ENCODE measurements at regions not wholly inside any gene's neighbourhood (a gene's known extent, or its start where the extent isn't known, plus 50 kb on each side); places are given as distances from the start of the nearest gene placed in this dataset.

DNA sequence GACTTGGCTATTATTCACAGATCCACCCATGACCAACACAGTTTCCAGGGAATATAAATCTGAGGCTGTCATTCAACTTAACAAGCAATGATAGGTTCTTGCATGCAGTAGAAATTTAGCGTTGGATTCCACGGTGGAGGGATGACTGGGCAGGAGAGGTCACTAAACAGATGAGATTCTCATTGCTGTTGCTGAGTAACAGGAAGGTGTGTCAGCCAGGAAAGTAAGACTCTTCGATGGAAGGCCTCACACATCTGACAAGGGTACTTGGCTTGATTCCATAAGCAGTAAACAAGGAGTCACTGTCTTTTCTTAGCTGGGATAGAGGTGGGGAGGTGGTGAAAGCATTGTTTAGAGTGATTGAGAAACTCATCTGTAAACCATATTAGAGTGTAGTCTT lies 1152.0 kb downstream of the SORCS3 start:
- DNase-seq (ENCODE audit: low read depth in 2 of 2) = no peak

DNA sequence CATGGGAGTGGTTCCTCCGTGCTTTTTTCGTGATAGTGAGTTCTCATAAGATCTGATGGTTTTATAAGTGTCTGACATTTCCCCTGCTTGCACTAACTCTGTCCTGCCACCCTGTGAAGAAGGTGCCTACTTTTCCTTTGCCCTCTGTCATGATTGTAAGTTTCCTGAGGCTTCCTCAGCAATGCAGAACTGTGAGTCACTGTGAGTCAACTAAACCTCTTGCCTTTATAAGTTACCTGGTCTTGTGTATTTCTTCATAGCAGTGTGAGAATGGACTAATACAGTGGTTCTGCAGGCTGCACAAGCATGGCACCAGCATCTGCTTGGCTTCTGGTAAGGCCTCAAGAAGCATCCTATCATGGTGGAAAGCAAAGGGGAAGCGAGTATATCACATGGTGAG lies 1144.6 kb downstream of the SORCS3 start:
- no peak for DNase-seq (ENCODE audit: low read depth in 2 of 2)

DNA sequence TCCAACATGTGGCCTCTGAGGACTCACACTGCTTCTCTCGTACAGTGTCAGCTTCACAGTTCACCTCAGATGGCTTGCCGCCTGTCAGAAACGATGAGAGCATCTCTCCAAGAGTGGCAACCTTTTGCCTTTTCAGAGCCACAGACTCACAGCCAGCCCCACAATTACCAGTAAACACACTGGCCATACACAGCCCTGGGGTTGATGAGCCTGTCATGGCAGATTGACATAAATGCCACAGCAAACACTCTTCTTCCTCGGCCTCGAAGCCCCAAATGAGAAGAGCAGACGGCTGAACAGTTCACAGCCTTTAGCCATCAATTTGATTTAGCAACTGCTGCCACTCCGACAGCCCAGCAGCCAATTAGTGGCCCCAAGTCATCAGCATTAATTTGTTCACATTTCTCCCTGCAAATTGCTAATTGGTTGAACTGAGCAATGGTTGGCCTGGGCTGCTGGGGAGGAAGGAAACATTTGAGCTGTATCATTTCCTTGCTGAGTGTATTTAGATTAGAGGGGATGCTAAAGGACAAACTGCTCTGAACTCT lies 1142.9 kb downstream of the SORCS3 start:
- no peak for DNase-seq (ENCODE audit: low read depth in 2 of 2)

DNA sequence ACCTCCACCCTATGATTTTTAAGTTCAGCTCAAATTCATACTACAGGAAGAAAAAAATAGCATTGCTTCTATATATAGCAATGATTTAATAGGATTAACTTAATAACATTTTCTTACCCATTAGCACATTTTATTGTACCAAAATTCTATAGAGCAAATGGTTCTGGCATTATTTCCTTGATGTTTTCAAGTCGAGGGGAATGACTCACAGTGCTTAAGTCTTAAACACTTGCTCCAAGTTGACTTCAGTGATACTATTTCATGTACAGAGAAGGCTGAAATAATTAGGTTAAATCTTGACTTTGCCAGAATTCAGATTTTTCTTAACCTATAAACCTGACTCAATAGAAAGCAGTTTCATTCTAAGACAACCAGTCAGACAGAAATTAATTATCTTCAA lies 1133.8 kb downstream of the SORCS3 start:
- DNase-seq (ENCODE audit: low read depth in 2 of 2) = no peak

- no peak for DNase-seq (ENCODE audit: low read depth in 2 of 2)
Measured at GRCh38 chr10:105774351-105774750, 1133.3 kb downstream of the SORCS3 start.

- no peak for DNase-seq (ENCODE audit: low read depth in 2 of 2)
Measured at GRCh38 chr10:105770524-105771212, 1129.6 kb downstream of the SORCS3 start.

- no peak for DNase-seq (ENCODE audit: low read depth in 2 of 2)
Measured at GRCh38 chr10:105769248-105770184, 1128.4 kb downstream of the SORCS3 start.

DNA sequence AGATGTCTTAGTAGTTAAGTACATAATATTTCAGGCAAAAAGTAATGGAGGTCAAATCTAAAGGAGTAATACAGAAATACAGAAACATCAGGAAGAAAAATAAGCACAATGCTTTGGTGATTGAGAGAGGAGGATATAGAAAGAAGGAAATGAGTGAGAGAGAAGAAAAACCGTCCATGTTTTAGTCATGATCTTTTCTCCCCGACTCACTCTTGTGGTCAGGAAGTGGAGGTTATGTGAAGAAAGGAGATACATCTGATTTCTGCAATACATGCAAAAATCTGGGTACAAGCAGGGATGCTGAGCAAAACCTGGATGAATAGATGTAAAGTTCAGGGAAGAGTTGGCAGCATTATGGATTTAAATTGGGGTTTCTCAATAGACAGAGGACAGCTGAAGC lies 1122.5 kb downstream of the SORCS3 start:
- no peak for DNase-seq (ENCODE audit: low read depth in 2 of 2)

GRCh38 chr10:105761576-105762260 lies 1120.6 kb downstream of the SORCS3 start:
- DNase-seq (ENCODE audit: low read depth in 2 of 2) = no peak

DNA sequence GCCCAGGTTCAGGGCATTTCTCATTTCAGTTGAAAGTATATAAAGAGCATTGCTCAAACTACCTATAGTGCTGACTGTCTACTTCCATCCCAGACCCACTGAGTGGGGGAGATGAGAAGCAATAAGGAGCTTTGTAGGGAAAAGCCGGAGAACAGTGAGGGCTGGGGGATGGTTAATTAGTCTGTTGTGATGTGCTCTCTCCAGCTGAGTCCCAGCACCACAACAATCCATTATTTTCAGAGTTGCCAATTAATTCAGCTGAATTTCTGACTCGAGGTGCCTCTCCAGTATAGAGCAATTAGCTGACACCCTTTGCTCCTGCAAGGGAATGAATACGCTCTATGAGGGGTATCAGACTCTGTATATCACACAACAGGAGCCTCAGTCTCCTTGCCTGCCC lies 1118.6 kb downstream of the SORCS3 start:
- DNase-seq (ENCODE audit: low read depth in 2 of 2) = no peak

- no peak for DNase-seq (ENCODE audit: low read depth in 2 of 2)
Measured at GRCh38 chr10:105758209-105758998, 1117.3 kb downstream of the SORCS3 start.

- no peak for DNase-seq (ENCODE audit: low read depth in 2 of 2)
Measured at GRCh38 chr10:105757302-105757701, 1116.2 kb downstream of the SORCS3 start.

- DNase-seq (ENCODE audit: low read depth in 2 of 2) = no peak
Measured at GRCh38 chr10:105756386-105756785, 1115.3 kb downstream of the SORCS3 start.

DNA sequence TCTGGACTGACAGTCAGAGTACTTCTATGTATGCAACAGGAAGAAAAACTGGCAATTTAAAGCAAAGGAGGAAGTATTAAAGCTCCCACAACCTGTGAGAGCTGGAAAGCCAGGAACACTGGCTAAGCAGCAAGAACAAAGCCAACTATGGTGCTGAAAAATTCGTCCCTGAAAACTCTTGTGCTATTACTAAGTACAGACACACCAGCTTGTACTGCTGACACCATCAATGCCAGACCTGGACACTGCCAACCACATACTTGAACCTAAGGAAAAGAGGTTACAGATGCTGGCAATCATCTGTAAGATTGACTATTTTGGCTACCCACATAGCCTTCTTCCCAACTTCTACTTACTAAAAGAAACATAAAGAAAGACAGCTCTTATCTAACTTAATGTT lies 1110.6 kb downstream of the SORCS3 start:
- no peak for DNase-seq (ENCODE audit: low read depth in 2 of 2)

GRCh38 chr10:105745596-105746148 lies 1104.6 kb downstream of the SORCS3 start:
- DNase-seq (ENCODE audit: low read depth in 2 of 2) = no peak

GRCh38 chr10:105743343-105744056 lies 1102.4 kb downstream of the SORCS3 start:
- no peak for DNase-seq (ENCODE audit: low read depth in 2 of 2)

- no peak for DNase-seq (ENCODE audit: low read depth in 2 of 2)
Measured at GRCh38 chr10:105742923-105743322, 1101.8 kb downstream of the SORCS3 start.

GRCh38 chr10:105742184-105742583 lies 1101.1 kb downstream of the SORCS3 start:
- DNase-seq (ENCODE audit: low read depth in 2 of 2) = no peak

GRCh38 chr10:105734479-105734878 lies 1093.4 kb downstream of the SORCS3 start:
- no peak for DNase-seq (ENCODE audit: low read depth in 2 of 2)

- no peak for DNase-seq (ENCODE audit: low read depth in 2 of 2)
Measured at GRCh38 chr10:105733924-105734323, 1092.8 kb downstream of the SORCS3 start.

All from stimulated activated CD4-positive, alpha-beta T cell treated with anti-CD3 and anti-CD28 coated beads, Interleukin-4, amount 100 ng/mL, for 48 hours (primary cell).